K562 (cell line): ENCODE measurements at regions not wholly inside any gene's neighbourhood (a gene's known extent, or its start where the extent isn't known, plus 50 kb on each side); places are given as distances from the start of the nearest gene placed in this dataset.

Experiments
- ATAC-seq: fragments of 200-7000 bp; cut with Tn5 transposase; 3 replicates; pipeline ENCODE4 v1.9.1; 2020; ENCODE audit warnings: moderate library complexity
- BruUV-seq: library from RNA; stranded (reverse); fragments of 400-500 nt; replicated peaks from 2 replicates; lab custom pipeline; 2021; lab: Mats Ljungman, UMichigan
- CTCF ChIA-PET: fragments of 300-600 bp; formaldehyde crosslinking; extraction: SDS; loops from one replicate; lab custom pipeline; 2021; ENCODE audit warnings: low intra/inter-chr PET ratio; lab: Yijun Ruan, JAX
- POLR2A ChIA-PET: fragments of 300-600, 350-650 bp; sonication (Branson Sonifier 250); formaldehyde crosslinking; extraction: SDS; loops from one replicate; lab custom pipeline; 2021; ENCODE audit warnings: antibody characterized with exemption, inconsistent platforms; lab: Yijun Ruan, JAX
- DNase-seq, 4 experiments: peaks; one replicate each; pipeline versions ENCODE4 v3.0.0 to v3.0.0-alpha.2; 2011 to 2018; ENCODE audit warnings: low spot score in 3 of 4, mixed read lengths in 3 of 4; ENCODE audit errors: extremely low read depth in 1 of 4
- FAIRE-seq: peaks from 2 replicates; lab custom pipeline; 2011; peaks lifted over from hg19 to GRCh38; lab: Jason Lieb, UNC
- H2AFZ ChIP-seq: 2 replicates; pipeline ENCODE4 v1.6.0; 2011; ENCODE audit warnings: low read depth, low read length, control low read depth, inconsistent platforms
- H3K27ac ChIP-seq: fragments of 200-600 bp; 3 replicates; pipeline ENCODE4 v1.8.0; 2011; ENCODE audit warnings: low read depth, mild to moderate bottlenecking, control low read depth, inconsistent platforms, low read length, moderate library complexity, mixed read lengths; ENCODE audit errors: extremely low read depth
- H3K27me3 ChIP-seq, 2 experiments: fragments of 300-600 bp in 1 of 2; 2 replicates in 1 of 2; 3 replicates in 1 of 2; pipeline versions ENCODE4 v1.6.0 to v1.8.0; 2011; ENCODE audit warnings: inconsistent platforms in 2 of 2, low read length in 2 of 2, mild to moderate bottlenecking in 1 of 2, mixed read lengths in 1 of 2, moderate library complexity in 1 of 2; ENCODE audit not compliant: control insufficient read depth in 2 of 2, insufficient read depth in 2 of 2
- H3K36me3 ChIP-seq: fragments of 300-600 bp; 3 replicates; pipeline ENCODE4 v1.8.0; 2011; ENCODE audit warnings: mild to moderate bottlenecking, low read length, inconsistent platforms; ENCODE audit not compliant: control insufficient read depth, insufficient read depth
- H3K4me1 ChIP-seq, 2 experiments: fragments of 200-600 bp in 1 of 2; replicated peaks in 1 of 2; 2 replicates in 1 of 2; 3 replicates in 1 of 2; pipeline versions ENCODE4 v1.5.1 to v1.8.0; 2011; ENCODE audit warnings: inconsistent platforms in 2 of 2, low read length in 2 of 2, mild to moderate bottlenecking in 1 of 2, mixed read lengths in 1 of 2, moderate library complexity in 1 of 2; ENCODE audit not compliant: control insufficient read depth in 2 of 2, insufficient read depth in 2 of 2
- H3K4me2 ChIP-seq: 2 replicates; pipeline ENCODE4 v1.6.1; 2011; ENCODE audit warnings: low read length, control low read depth, inconsistent platforms, mixed read lengths; ENCODE audit not compliant: insufficient read depth
- H3K4me3 ChIP-seq: fragments of 200-600 bp; sonication (generic), shearing (Covaris generic); 2 replicates; pipeline ENCODE4 v1.5.1; 2016; ENCODE audit warnings: control low read depth, inconsistent platforms
- H3K79me2 ChIP-seq: fragments of 200-600 bp; 3 replicates; pipeline ENCODE4 v1.8.0; 2011; ENCODE audit warnings: low read length, inconsistent platforms; ENCODE audit not compliant: control insufficient read depth, insufficient read depth
- H3K9ac ChIP-seq, 2 experiments: 2 replicates each; pipeline versions ENCODE4 v1.6.0 to v1.6.1; 2011; ENCODE audit warnings: low read depth in 2 of 2, low read length in 2 of 2, control low read depth in 1 of 2, inconsistent platforms in 1 of 2, mild to moderate bottlenecking in 1 of 2, mixed read lengths in 1 of 2; ENCODE audit not compliant: insufficient read depth in 1 of 2
- H3K9me1 ChIP-seq: one replicate; pipeline ENCODE4 v1.6.0; 2011; ENCODE audit warnings: inconsistent platforms, mild to moderate bottlenecking, low read length, moderate library complexity; ENCODE audit not compliant: control insufficient read depth, insufficient read depth
- H3K9me3 ChIP-seq: replicated peaks from 2 replicates; pipeline ENCODE4 v1.5.1; 2011; ENCODE audit warnings: low read depth, low read length, inconsistent platforms; ENCODE audit not compliant: control insufficient read depth, insufficient read depth
- H4K20me1 ChIP-seq: replicated peaks from 2 replicates; pipeline ENCODE4 v1.6.1; 2011; ENCODE audit warnings: low read length, inconsistent platforms, mixed read lengths; ENCODE audit not compliant: control insufficient read depth, insufficient read depth
- ATF6 ChIP-seq: sonication (generic); formaldehyde crosslinking; IDR thresholded peaks from 2 replicates; pipeline ENCODE4 v1.4.0; 2020; ENCODE audit warnings: mild to moderate bottlenecking, missing genetic modification reagents
- DACH1 ChIP-seq: fragments of 450-650 bp; IDR thresholded peaks from 2 replicates; pipeline ENCODE4 v1.6.1; 2018; ENCODE audit not compliant: partially characterized antibody
- FIP1L1 ChIP-seq: fragments of 200-400 bp; formaldehyde crosslinking; IDR thresholded peaks from 2 replicates; pipeline ENCODE4 v1.6.1; 2018; ENCODE audit warnings: mild to moderate bottlenecking, low read depth, low read length; ENCODE audit not compliant: poor library complexity, severe bottlenecking
- FOXJ3 ChIP-seq: sonication (generic); formaldehyde crosslinking; IDR thresholded peaks from 2 replicates; pipeline ENCODE4 v1.4.0; 2020; ENCODE audit warnings: mild to moderate bottlenecking, missing genetic modification reagents
- HDAC6 ChIP-seq: IDR thresholded peaks from 2 replicates; pipeline ENCODE4 v1.6.1; 2012; ENCODE audit warnings: low read depth, mild to moderate bottlenecking, control low read depth, inconsistent platforms, low read length, moderate library complexity
- HDAC8 ChIP-seq: fragments of 450-650 bp; IDR thresholded peaks from 2 replicates; pipeline ENCODE4 v1.6.1; 2016; ENCODE audit warnings: mild to moderate bottlenecking, missing genetic modification characterization, moderate library complexity, missing compliant biosample characterization
- HNRNPLL ChIP-seq: fragments of 200-400 bp; formaldehyde crosslinking; IDR thresholded peaks from 2 replicates; pipeline ENCODE4 v1.6.1; 2017; ENCODE audit warnings: low read length, low read depth, mild to moderate bottlenecking; ENCODE audit not compliant: poor library complexity, severe bottlenecking
- ZBTB34 ChIP-seq: fragments of 250-450 bp; sonication (Bioruptor Pico); IDR thresholded peaks from 2 replicates; pipeline ENCODE4 v1.8.0; 2021; ENCODE audit warnings: mild to moderate bottlenecking, moderate library complexity
- ZEB2 ChIP-seq: fragments of 450-650 bp; IDR thresholded peaks from 2 replicates; pipeline ENCODE4 v1.6.1; 2016
- ZNF407 ChIP-seq: fragments of 450-650 bp; IDR thresholded peaks from 2 replicates; pipeline ENCODE4 v1.6.1; 2016; ENCODE audit warnings: low read depth
- ZNF668 ChIP-seq: fragments of 250-450 bp; sonication (Bioruptor Pico); IDR thresholded peaks from 2 replicates; pipeline ENCODE4 v1.8.0; 2022; ENCODE audit warnings: mild to moderate bottlenecking, inconsistent platforms
- WGBS: fragments of 100-300 bp; shearing (Covaris generic); methylation state at CpG from one replicate; pipeline ENCODE4 v1.1.6; 2016; ENCODE audit warnings: low coverage, mixed read lengths; ENCODE audit not compliant: insufficient coverage; ENCODE audit errors: missing lambda C conversion rate; 5-methylcytosine and 5-hydroxymethylcytosine counted together
- in situ Hi-C: fragments of 300-500 bp; cut with MboI; formaldehyde crosslinking; loops from 4 replicates; pipeline ENCODE4 v1.15.0; 2018; ENCODE audit warnings: inconsistent platforms, mixed read lengths
- intact Hi-C: fragments of 100-400 bp; cut with micrococcal nuclease; formaldehyde crosslinking; loops from 2 replicates; pipeline ENCODE4 v1.14.2; 2022

- no peaks in the 10 kb centered on the region for H3K9me1 ChIP-seq
- no TSS peak for BruUV-seq
- POLR2A ChIA-PET = interaction anchor here (0.7 kb wide), 1 partner anchor 241 kb away, joined by 4 read pairs; no protein-coding TSS in a partner anchor
- TF ChIP-seq ZEB2 = no peak
- TF ChIP-seq DACH1 = no peak
- no peak for TF ChIP-seq HDAC8 (tag)
- no peak for TF ChIP-seq ZNF407
- no peak for TF ChIP-seq HDAC6
- no peak for TF ChIP-seq ZNF668
- no peak for TF ChIP-seq ZBTB34 (CRISPR knock-in tag)
- TF ChIP-seq FIP1L1 = no peak
- no peak for TF ChIP-seq FOXJ3 (CRISPR knock-in tag)
- no peak for TF ChIP-seq HNRNPLL
- no peak for TF ChIP-seq ATF6
Measured at GRCh38 chr10:130807721-130808120, 503.8 kb downstream of the TCERG1L start.

More at GRCh38 chr10:130807721-130808120, 503.8 kb downstream of the TCERG1L start:
- no peak for DNase-seq
- H4K20me1 ChIP-seq = no peaks in the 10 kb centered on the region
- H3K36me3 ChIP-seq = no peaks in the 10 kb centered on the region
- H3K79me2 ChIP-seq = no peaks in the 10 kb centered on the region
- in situ Hi-C loops (no loop called here), intact Hi-C loops (no loop called here)
- no peak overlapping the region for H3K27ac ChIP-seq
- ATAC-seq = no peak
- no peak overlapping the region for H3K4me3 ChIP-seq
- no peaks in the 10 kb centered on the region for H3K4me1 ChIP-seq
- FAIRE-seq = no peak
- CTCF ChIA-PET = no interaction called here
- H3K9me3 ChIP-seq = no peaks in the 10 kb centered on the region
- H3K27me3 ChIP-seq = peaks cover 0 to 8% of the 10 kb centered on the region in 2 experiments; a peak in 1 of 5 replicates
- 3% methylated on average over 6 of the region's 9 CpGs for WGBS
- no peak overlapping the region for H3K9ac ChIP-seq
- H3K4me2 ChIP-seq = no peak overlapping the region
- no peak overlapping the region for H2AFZ ChIP-seq
